GM19035 (cell line): ENCODE measurements at regions not wholly inside any gene's neighbourhood (a gene's known extent, or its start where the extent isn't known, plus 50 kb on each side); places are given as distances from the start of the nearest gene placed in this dataset.

Experiments
- ATAC-seq: cut with Tn5 transposase; IDR thresholded peaks from one replicate; pipeline ENCODE4 v1.9.1; 2021; ENCODE audit not compliant: unreplicated experiment

- ATAC-seq = no peak
These were observed 283.5 kb upstream of the RGS6 start for GRCh38 chr14:71648725-71649124.

DNA sequence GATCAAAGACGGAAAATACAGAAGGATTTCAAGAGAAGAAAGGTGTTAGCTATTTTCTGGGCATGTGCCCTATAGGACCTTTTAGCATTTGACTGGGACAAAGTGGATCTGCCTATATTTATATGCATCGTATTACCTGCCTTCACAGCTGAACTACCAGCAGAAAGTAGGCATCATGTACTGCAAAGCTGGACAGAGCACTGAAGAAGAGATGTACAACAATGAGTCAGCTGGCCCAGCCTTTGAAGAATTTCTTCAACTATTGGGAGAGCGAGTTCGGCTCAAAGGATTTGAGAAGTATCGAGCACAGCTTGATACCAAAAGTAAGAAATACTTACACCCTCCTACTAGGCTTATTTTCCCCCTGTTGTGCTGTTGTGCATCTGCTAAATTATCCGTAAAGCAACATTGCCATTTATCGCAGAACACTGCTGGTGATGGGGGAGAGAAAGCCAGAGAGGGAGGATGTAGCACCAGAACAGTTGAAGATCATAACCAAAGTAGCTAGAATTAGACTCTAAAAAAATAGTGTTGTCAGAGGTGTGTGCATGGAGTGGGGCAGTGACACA is 282.0 kb upstream of the RGS6 start:
- no peak for ATAC-seq

DNA sequence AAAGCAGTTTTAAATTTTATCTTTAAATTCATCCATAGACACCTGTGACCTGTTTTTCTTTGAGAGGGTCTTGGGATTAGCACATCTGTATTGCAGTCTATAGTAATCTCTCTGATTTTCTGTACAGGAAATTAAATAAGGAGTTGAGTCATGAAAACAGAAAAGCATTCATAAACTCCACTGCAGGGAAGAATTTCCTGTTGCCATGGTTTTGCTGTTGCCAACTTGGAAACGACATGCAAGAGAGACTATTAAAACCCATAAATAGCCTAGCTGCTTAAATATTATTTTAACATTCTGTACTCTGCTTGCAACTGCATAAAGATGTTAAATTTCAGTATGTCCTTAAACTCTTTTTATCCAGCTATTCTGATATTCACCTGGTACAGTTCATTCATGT is 281.0 kb upstream of the RGS6 start:
- ATAC-seq = no peak

- ATAC-seq = no peak
These were observed 279.9 kb upstream of the RGS6 start for GRCh38 chr14:71652368-71652767.

DNA sequence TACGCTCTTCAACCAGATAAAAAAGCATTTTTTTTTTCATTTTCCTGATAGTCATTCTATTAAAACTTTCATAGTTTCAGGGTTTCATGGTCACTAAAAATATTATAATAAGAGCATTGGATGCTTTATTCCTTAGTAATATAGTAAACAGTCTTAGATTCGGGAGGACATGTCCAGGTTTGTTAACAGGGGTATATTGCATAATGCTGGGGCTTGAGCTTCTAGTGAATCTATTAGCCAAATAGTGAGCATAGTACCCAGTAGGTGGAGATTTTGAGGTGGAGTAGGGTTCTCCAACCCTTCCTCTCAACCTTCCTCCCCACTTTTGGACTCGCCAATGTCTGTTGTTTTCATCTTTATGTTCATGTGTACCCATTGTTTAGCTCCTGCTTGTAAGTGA is 277.4 kb upstream of the RGS6 start:
- no peak for ATAC-seq

- ATAC-seq = no peak
These were observed 273.9 kb upstream of the RGS6 start for GRCh38 chr14:71658261-71658860.

DNA sequence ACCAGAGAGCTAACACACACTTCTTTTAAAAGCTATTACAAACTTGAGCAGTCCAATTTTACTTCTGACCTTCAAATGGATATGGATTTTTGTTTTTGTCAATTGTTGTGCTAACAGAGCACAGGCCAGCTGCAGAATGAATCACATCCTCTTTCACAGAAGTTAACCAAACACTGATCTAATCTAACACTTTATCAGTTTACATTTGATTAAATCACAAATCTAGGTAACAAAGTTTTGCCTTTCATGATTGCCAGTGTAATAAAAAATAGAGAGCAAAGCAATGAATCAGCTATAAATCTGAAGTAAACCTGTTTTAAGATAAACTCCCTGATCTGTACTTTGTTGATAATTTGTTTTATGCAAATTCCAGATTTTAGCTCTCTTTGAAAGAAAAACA is 273.1 kb upstream of the RGS6 start:
- ATAC-seq = no peak

DNA sequence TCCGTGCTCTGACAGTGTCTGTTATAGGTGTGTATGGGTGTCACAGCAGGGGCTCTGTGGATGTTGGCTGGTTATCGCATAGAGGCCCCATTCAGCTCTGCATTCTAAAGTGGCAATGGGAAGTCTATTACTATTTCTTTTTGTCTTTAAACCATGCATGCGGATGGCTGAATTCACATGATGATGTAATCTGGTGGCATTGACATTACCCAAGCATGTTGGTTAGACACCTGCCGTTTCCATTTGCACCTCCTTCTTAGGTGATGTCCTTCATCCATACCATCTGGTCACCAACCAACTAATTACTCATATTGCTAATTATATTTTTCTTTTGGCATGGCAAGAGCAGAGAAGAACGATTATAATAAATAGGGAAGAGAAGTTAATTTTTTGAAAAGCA is 270.8 kb upstream of the RGS6 start:
- no peak for ATAC-seq

- no peak for ATAC-seq
These were observed 269.9 kb upstream of the RGS6 start for GRCh38 chr14:71662291-71662790.

DNA sequence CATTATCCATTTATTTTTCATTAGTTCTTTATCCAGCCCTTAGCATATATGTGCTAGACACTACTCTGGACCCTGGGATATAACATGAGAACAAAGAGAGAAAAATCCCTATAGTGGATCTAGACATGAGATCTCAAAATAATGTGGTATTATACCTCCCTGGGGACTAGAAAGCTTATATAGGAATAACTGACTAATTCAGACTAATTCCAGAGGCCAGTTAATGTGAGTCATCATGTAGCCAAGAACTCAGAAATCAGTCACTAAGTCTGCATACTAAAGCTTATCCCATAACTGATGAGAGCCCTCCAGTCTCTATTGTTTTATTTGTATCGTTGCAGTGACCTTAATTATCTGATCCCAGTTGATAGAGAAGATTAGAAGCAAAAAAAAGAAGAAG is 267.1 kb upstream of the RGS6 start:
- no peak for ATAC-seq

DNA sequence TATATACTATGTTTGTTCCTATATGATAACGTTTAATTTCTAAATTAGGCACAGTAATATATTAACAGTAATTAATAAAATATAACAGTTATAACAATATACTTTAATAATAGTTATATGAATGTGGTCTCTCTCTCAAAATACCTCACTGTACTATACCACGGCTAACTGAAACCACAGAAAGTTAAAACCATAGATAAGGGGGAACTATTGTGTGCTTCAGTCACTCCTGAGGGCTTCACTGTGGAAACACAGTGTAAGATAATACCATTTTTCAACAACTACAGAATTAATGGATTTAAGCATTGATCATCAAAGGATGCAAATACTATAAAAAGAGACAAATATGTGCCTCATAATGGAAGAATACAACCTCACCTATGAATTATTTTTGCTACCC is 266.4 kb upstream of the RGS6 start:
- no peak for ATAC-seq

GRCh38 chr14:71666571-71667145 is 265.6 kb upstream of the RGS6 start:
- ATAC-seq = no peak

- no peak for ATAC-seq
These were observed 263.9 kb upstream of the RGS6 start for GRCh38 chr14:71668186-71668912.

GRCh38 chr14:71672596-71672995 is 259.6 kb upstream of the RGS6 start:
- no peak for ATAC-seq

DNA sequence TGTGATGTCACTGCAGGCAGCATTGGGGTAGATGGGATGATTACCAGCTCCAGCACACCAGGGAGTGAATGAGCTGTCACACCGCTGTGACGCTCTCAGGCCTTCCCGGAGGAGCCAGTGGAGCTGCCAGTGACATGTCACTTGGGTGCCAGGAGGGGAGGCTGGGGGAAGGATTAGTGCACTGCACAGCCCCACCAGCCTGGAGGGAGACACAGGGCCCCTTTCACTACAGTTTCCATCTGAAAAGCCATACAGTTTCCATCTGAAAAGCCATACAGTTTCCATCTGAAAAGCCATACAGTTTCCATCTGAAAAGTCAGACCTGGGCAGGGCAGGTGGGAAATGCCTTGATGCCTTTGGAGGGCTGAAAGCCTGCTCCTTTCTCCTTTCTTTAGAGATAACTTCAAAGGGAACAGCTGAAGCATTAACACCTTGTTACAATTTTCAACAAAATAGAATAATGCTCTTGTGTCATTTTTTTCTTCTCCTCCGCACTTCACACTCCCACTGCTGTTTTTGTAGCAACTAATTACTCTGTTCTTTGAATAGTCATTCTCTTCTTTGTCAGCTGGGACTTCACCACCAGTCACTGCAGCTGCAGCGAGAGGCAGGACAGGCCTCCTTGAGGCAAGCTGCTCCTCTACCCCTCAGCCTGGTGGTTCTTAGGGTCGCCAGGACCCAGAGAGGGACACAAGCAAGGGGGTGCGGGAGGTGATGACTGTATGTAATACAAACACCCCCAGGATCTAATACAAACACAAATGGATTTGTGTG is 256.9 kb upstream of the RGS6 start:
- no peak for ATAC-seq

GRCh38 chr14:71675900-71676287 is 256.3 kb upstream of the RGS6 start:
- ATAC-seq = no peak

GRCh38 chr14:71680736-71681387 is 251.4 kb upstream of the RGS6 start:
- ATAC-seq = no peak

- no peak for ATAC-seq
These were observed 249.9 kb upstream of the RGS6 start for GRCh38 chr14:71682337-71682736.

DNA sequence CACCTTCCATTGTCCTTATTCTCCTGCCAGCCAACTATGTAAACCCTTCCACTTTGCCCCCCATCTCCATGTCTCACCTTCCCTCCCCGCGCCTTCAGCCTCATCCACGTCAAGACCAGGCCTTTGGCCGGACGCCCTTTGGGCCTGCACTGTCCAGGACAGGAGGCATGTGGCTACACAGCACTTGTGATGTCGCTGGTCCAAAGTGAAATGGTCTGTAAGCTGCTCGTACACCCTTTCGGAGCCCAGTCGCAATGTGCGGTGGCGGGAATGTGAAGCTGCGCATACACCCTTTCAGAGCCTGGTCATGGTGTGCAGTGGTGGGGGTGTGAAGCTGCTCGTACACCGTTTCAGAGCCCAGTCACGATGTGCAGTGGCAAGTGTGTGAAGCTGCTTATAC is 247.9 kb upstream of the RGS6 start:
- no peak for ATAC-seq

- ATAC-seq = no peak
These were observed 245.6 kb upstream of the RGS6 start for GRCh38 chr14:71686677-71687076.
